ENCODE measurements at regions not wholly inside any gene's neighbourhood (a gene's known extent, or its start where the extent isn't known, plus 50 kb on each side); places are given as distances from the start of the nearest gene placed in this dataset.

- Mint-ChIP-seq H3K9me3 (no peaks in the 10 kb centered on the region), H3K36me3 (no peaks in the 10 kb centered on the region), H3K4me1 (peaks cover 11 to 12% of the 10 kb centered on the region in 2 donors), H3K27me3 (ENCODE audit: low read depth in 2 of 2) (peaks cover 0 to 2% of the 10 kb centered on the region in 2 donors), H3K4me3 (no peak overlapping the region), H3K27ac (no peak overlapping the region)
- Histone ChIP-seq H3K36me3 (ENCODE audit: control insufficient read depth, insufficient read depth, low read length) (no peaks in the 10 kb centered on the region), H3K27ac (ENCODE audit: low read length) (no peak overlapping the region), H3K9me3 (ENCODE audit: control insufficient read depth, insufficient read depth, low read length) (no peaks in the 10 kb centered on the region), H3K4me3 (ENCODE audit: low read length) (no peak overlapping the region), H3K4me1 (ENCODE audit: control insufficient read depth, insufficient read depth, low read length) (peaks cover 5% of the 10 kb centered on the region), H3K27me3 (ENCODE audit: control insufficient read depth, insufficient read depth, low read length) (no peaks in the 10 kb centered on the region)
- DNase-seq = no peak
- no peak for ATAC-seq
- no peak for TF ChIP-seq CTCF (IDR thresholded peaks at IDR 0.05)
- 87% methylated on average over 11 of the region's 11 CpGs for WGBS (ENCODE audit: insufficient coverage)
- intact Hi-C loops (cut with micrococcal nuclease) = no loop called here
Observed at GRCh38 chr1:244339073-244339692, 112.5 kb downstream of the ADSS2 start.

- intact Hi-C loops (cut with micrococcal nuclease) = no loop called here
- ATAC-seq = no peak
- H3K27ac Mint-ChIP-seq = no peak overlapping the region
- no peaks in the 10 kb centered on the region for H3K36me3 ChIP-seq (ENCODE audit: control insufficient read depth, insufficient read depth, low read length)
- H3K36me3 Mint-ChIP-seq = no peaks in the 10 kb centered on the region
- no peaks in the 10 kb centered on the region for H3K9me3 Mint-ChIP-seq
- DNase-seq = no peak
- no peak overlapping the region for H3K4me3 Mint-ChIP-seq
- H3K27me3 ChIP-seq (ENCODE audit: control insufficient read depth, insufficient read depth, low read length) = no peaks in the 10 kb centered on the region
- no peaks in the 10 kb centered on the region for H3K27me3 Mint-ChIP-seq (ENCODE audit: low read depth in 2 of 2)
- peaks cover 9% of the 10 kb centered on the region in 2 donors for H3K4me1 Mint-ChIP-seq
- no peaks in the 10 kb centered on the region for H3K9me3 ChIP-seq (ENCODE audit: control insufficient read depth, insufficient read depth, low read length)
- H3K4me1 ChIP-seq (ENCODE audit: control insufficient read depth, insufficient read depth, low read length) = peaks cover 5% of the 10 kb centered on the region
- no peak for TF ChIP-seq CTCF (IDR thresholded peaks at IDR 0.05)
- H3K27ac ChIP-seq (ENCODE audit: low read length) = no peak overlapping the region
- 89% methylated on average over 7 of the region's 7 CpGs for WGBS (ENCODE audit: insufficient coverage)
- no peak overlapping the region for H3K4me3 ChIP-seq (ENCODE audit: low read length)
Observed at GRCh38 chr1:244339776-244340175, 111.9 kb downstream of the ADSS2 start.

GRCh38 chr1:244340396-244340795 lies 111.3 kb downstream of the ADSS2 start:
- H3K27me3 Mint-ChIP-seq (ENCODE audit: low read depth in 2 of 2) = no peaks in the 10 kb centered on the region
- 91% methylated on average over 14 of the region's 14 CpGs for WGBS (ENCODE audit: insufficient coverage)
- H3K36me3 ChIP-seq (ENCODE audit: control insufficient read depth, insufficient read depth, low read length) = no peaks in the 10 kb centered on the region
- H3K9me3 ChIP-seq (ENCODE audit: control insufficient read depth, insufficient read depth, low read length) = no peaks in the 10 kb centered on the region
- H3K4me3 Mint-ChIP-seq = no peak overlapping the region
- TF ChIP-seq CTCF (IDR thresholded peaks at IDR 0.05) = no peak
- intact Hi-C loops (cut with micrococcal nuclease) = no loop called here
- ATAC-seq = no peak
- H3K4me1 Mint-ChIP-seq = peaks cover 9% of the 10 kb centered on the region in 2 donors
- DNase-seq = no peak
- H3K36me3 Mint-ChIP-seq = no peaks in the 10 kb centered on the region
- H3K4me1 ChIP-seq (ENCODE audit: control insufficient read depth, insufficient read depth, low read length) = peaks cover 5% of the 10 kb centered on the region
- H3K27me3 ChIP-seq (ENCODE audit: control insufficient read depth, insufficient read depth, low read length) = no peaks in the 10 kb centered on the region
- no peak overlapping the region for H3K27ac ChIP-seq (ENCODE audit: low read length)
- no peak overlapping the region for H3K27ac Mint-ChIP-seq
- no peak overlapping the region for H3K4me3 ChIP-seq (ENCODE audit: low read length)
- H3K9me3 Mint-ChIP-seq = no peaks in the 10 kb centered on the region

Data from natural killer cell (primary cell).